HG03175 (cell line): ENCODE measurements at regions not wholly inside any gene's neighbourhood (a gene's known extent, or its start where the extent isn't known, plus 50 kb on each side); places are given as distances from the start of the nearest gene placed in this dataset.
A peak's percentile ranks its signal among the peaks of the same experiment; 100 is the strongest.

Experiments
- ATAC-seq: cut with Tn5 transposase; IDR thresholded peaks from one replicate; pipeline ENCODE4 v1.9.1; 2021; ENCODE audit warnings: mild to moderate bottlenecking, moderate library complexity; ENCODE audit not compliant: unreplicated experiment

- ATAC-seq = no peak
Observed at GRCh38 chr10:90378524-90379076, 479.2 kb downstream of the HTR7 start.

- no peak for ATAC-seq
Observed at GRCh38 chr10:90381468-90381867, 476.4 kb downstream of the HTR7 start.

GRCh38 chr10:90389876-90390275 is 468.0 kb downstream of the HTR7 start:
- no peak for ATAC-seq

- ATAC-seq = no peak
Observed at GRCh38 chr10:90394311-90394710, 463.5 kb downstream of the HTR7 start.

GRCh38 chr10:90396721-90397120 is 461.1 kb downstream of the HTR7 start:
- no peak for ATAC-seq

- ATAC-seq = no peak
Observed at GRCh38 chr10:90398566-90398965, 459.3 kb downstream of the HTR7 start.

GRCh38 chr10:90399782-90400181 is 458.1 kb downstream of the HTR7 start:
- ATAC-seq = no peak

GRCh38 chr10:90403211-90404000 is 454.4 kb downstream of the HTR7 start:
- no peak for ATAC-seq

- ATAC-seq = no peak
Observed at GRCh38 chr10:90407131-90407530, 450.7 kb downstream of the HTR7 start.

- ATAC-seq = no peak
Observed at GRCh38 chr10:90407851-90408250, 450.0 kb downstream of the HTR7 start.

GRCh38 chr10:90412582-90412981 is 445.3 kb downstream of the HTR7 start:
- no peak for ATAC-seq

- no peak for ATAC-seq
Observed at GRCh38 chr10:90413196-90413595, 444.6 kb downstream of the HTR7 start.

GRCh38 chr10:90414926-90415325 is 442.9 kb downstream of the HTR7 start:
- ATAC-seq = no peak

- no peak for ATAC-seq
Observed at GRCh38 chr10:90417029-90417428, 440.8 kb downstream of the HTR7 start.

- ATAC-seq = no peak
Observed at GRCh38 chr10:90417476-90418210, 440.2 kb downstream of the HTR7 start.

GRCh38 chr10:90418869-90419652 is 438.8 kb downstream of the HTR7 start:
- ATAC-seq = no peak

- ATAC-seq = peak; percentile 58
Observed at GRCh38 chr10:90420637-90421318, 437.1 kb downstream of the HTR7 start.

- ATAC-seq = no peak
Observed at GRCh38 chr10:90421874-90422273, 436.0 kb downstream of the HTR7 start.

- no peak for ATAC-seq
Observed at GRCh38 chr10:90424730-90425129, 433.1 kb downstream of the HTR7 start.

GRCh38 chr10:90430186-90430585 is 427.7 kb downstream of the HTR7 start:
- ATAC-seq = no peak

- no peak for ATAC-seq
Observed at GRCh38 chr10:90432866-90433265, 425.0 kb downstream of the HTR7 start.
